Epithelial cell of proximal tubule (primary cell): ENCODE measurements at regions not wholly inside any gene's neighbourhood (a gene's known extent, or its start where the extent isn't known, plus 50 kb on each side); places are given as distances from the start of the nearest gene placed in this dataset.

Experiments
- DNase-seq: peaks from one replicate; pipeline ENCODE4 v3.0.0-alpha.2; 2011; ENCODE audit warnings: low read depth
- H3K4me3 ChIP-seq: 2 replicates; pipeline ENCODE4 v1.5.1; 2011; ENCODE audit warnings: low read depth, mild to moderate bottlenecking, low read length
- CTCF ChIP-seq: conservative IDR thresholded peaks from 2 replicates; pipeline ENCODE4 v1.5.1; 2012; ENCODE audit warnings: low read depth, mild to moderate bottlenecking, low read length

- no peak for TF ChIP-seq CTCF
Observed at GRCh38 chr18:33854827-33855139, 276.8 kb downstream of the ASXL3 start.

GRCh38 chr18:33854086-33854826 is 276.2 kb downstream of the ASXL3 start:
- no peak for TF ChIP-seq CTCF
- H3K4me3 ChIP-seq, result no peak overlapping the region
- DNase-seq, result no peak

More at GRCh38 chr18:33854827-33855139, 276.8 kb downstream of the ASXL3 start:
- no peak for DNase-seq
- H3K4me3 ChIP-seq, result no peak overlapping the region

GRCh38 chr18:33853187-33853586 is 275.2 kb downstream of the ASXL3 start:
- no peak for TF ChIP-seq CTCF
- no peak overlapping the region for H3K4me3 ChIP-seq
- DNase-seq, result no peak

- DNase-seq, result no peak
- no peak for TF ChIP-seq CTCF
- no peak overlapping the region for H3K4me3 ChIP-seq
Observed at GRCh38 chr18:33851546-33852078, 273.6 kb downstream of the ASXL3 start.

- no peak for DNase-seq
- no peak overlapping the region for H3K4me3 ChIP-seq
- TF ChIP-seq CTCF, result no peak
Observed at GRCh38 chr18:33849731-33850130, 271.7 kb downstream of the ASXL3 start.

- DNase-seq, result no peak
- no peak overlapping the region for H3K4me3 ChIP-seq
Observed at GRCh38 chr18:33844232-33844631, 266.2 kb downstream of the ASXL3 start.

More at GRCh38 chr18:33844232-33844631, 266.2 kb downstream of the ASXL3 start:
- no peak for TF ChIP-seq CTCF
